GM19395 (cell line): ENCODE measurements at regions not wholly inside any gene's neighbourhood (a gene's known extent, or its start where the extent isn't known, plus 50 kb on each side); places are given as distances from the start of the nearest gene placed in this dataset.

Experiments used
- ATAC-seq: cut with Tn5 transposase; IDR thresholded peaks from one replicate; pipeline ENCODE4 v1.9.1; 2021; ENCODE audit warnings: mild to moderate bottlenecking, moderate library complexity; ENCODE audit not compliant: unreplicated experiment

- ATAC-seq, result no peak
These were observed 879.0 kb downstream of the SLC4A3 start for GRCh38 chr2:220506466-220506865.

DNA sequence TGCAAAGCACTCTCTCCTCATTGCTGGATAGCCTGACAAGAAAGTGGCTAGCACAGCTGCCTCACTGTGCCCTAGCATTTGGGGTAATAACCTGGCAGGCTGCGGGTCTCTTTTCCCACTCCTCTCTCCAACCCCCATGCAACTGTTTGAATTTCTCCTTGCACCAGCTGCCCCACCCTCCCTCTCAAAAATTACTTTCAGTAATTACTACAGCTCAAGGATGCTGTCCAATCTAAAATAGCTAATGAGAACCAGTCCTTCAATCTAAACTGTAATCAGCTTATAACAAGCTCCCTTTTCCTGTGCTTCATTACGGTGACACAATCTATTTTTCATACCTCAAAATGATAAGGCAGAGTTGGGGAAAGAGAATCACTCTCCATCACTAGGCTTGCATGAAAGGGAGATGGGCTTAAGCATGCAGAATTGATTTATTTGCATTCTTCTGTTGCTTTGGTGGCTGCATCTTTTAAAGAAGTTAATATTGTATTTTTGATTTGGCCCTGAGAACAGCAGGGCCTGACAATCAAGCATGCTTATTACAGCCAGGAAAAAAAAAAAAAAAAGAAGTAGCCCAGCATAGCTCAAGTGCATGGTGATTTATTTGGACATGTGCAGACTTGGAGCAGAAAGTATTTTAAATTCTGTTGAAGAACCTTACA is 881.8 kb downstream of the SLC4A3 start:
- no peak for ATAC-seq

GRCh38 chr2:220509966-220510365 is 882.5 kb downstream of the SLC4A3 start:
- ATAC-seq, result no peak

DNA sequence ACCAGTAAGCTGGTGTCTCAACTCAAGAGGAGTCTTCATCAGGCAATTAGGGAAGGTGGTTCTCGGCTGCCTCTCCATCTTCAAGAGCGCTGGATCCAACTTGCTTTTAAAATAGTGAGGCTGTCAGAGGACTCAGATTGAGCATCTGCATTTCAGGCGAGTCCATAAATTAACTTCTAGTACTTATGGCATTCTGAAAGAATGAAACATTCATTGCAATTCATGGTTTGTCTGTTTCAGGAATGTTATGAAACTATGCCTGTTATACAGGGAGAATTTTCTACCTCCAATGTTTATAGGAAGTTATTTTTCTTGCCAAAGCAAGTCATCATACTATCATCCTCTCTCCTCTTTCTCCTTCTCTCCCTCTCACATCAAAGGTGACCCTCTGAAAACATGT is 883.2 kb downstream of the SLC4A3 start:
- no peak for ATAC-seq

DNA sequence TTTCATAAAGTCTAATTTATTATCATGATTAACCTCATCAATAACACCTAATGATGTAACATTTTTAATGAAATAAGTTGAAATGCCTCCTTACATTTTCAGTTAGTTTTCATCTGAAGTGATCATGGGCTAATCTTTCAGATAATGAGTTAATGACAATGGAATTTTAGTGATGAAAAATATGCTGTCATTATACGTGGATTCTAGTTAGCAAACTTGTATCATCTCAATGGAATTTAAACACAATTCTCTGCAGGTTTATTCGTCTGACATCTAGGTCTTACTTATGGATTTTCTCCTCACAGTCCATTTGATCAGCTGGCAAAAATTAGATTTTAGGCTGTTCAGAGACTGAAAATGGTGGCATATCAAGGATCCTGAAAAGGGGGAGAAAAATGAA is 885.0 kb downstream of the SLC4A3 start:
- no peak for ATAC-seq

- no peak for ATAC-seq
These were observed 886.3 kb downstream of the SLC4A3 start for GRCh38 chr2:220513573-220514288.

GRCh38 chr2:220521551-220521950 is 894.1 kb downstream of the SLC4A3 start:
- ATAC-seq, result no peak

DNA sequence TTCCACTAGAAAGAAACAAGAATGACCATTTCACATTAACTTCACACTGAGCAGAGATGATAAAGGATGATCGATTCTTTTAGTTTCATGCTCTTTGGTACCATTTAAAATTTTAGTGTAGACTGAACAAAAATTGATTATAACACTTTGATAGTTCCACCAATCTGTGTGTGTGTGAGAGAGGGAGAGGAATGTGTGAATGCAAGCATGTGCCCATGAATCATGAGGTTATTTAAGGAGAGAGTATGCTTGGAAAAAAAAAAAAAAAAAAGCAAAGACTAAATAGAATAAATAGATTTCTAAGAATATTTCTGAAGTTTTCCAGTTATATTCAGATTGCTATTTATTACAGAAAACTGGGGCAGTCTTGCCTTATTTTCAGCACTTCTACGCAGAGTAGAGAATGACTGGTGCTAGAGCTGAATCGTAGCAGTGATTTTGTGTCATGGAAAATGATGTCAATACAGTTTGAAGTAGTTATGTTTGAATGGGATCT is 900.8 kb downstream of the SLC4A3 start:
- no peak for ATAC-seq

- no peak for ATAC-seq
These were observed 903.8 kb downstream of the SLC4A3 start for GRCh38 chr2:220531216-220531615.

DNA sequence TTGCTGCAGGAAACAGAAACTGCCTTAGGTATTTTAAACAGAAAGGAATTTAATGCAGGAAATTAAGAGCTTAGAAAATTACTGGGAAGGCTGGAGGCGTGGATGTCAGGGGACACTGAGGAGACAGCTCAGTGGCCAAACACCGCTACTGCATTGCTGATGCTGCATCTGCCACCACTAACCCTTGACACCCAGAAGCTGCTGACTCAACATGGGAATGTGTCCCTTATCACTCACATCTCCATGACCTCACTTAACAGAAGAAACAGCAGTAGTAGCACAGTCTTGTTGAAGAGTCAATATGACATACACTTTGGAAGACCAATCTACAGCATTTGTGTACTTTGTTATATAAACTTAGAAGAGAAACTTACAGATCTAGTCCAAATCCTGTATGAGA is 906.1 kb downstream of the SLC4A3 start:
- ATAC-seq, result peak; percentile 91

DNA sequence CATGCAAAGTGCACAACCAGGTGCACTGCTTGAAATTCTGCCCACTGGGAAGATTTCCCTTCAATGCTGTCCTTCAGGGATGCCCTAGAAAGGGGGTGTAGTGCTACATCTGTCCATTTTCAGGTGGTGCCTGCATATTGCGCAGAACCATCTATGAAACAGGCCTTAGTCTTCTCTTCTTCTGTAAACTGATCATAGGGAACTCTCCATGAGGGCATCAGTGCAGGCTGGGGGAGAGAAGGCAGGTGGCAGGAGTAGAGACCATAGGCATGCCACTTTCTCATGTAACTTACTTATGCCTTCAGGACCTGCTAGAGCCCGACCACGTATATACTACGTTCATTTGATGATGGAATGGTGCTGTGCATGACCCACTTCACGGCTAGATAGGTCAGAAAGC is 912.1 kb downstream of the SLC4A3 start:
- ATAC-seq, result no peak

- no peak for ATAC-seq
These were observed 916.6 kb downstream of the SLC4A3 start for GRCh38 chr2:220544049-220544448.

DNA sequence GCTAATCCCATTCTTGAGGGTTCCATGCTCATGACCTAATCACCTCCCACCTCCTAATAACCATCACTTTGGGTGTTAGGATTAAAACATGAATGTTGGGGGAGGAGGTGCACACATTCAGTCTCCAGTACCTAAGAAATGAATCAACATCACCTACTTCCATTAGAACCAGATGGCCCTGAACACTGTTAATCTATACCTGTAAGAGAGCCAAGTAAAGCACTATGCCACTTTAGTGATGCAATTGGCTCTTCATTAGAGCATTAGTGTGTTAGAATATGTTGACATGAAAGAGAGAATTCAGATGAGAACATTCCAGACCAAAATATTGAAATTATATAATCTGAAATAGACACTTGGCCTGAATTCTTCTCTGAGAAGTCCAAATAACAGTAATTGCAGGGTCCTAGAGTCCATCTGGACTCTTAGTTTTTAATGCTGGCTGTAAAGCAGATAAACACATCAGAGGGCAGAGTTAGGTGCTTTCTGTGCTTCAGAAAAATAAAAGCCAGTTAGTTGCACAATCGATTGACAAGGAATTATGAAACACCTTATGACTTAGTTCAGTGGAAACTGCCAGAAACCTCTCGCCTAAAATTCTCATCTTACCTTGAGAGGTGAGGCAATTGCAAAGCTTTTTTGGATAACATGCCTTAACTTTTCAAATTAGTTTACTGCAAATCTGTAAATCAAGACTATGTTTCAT is 923.7 kb downstream of the SLC4A3 start:
- no peak for ATAC-seq

DNA sequence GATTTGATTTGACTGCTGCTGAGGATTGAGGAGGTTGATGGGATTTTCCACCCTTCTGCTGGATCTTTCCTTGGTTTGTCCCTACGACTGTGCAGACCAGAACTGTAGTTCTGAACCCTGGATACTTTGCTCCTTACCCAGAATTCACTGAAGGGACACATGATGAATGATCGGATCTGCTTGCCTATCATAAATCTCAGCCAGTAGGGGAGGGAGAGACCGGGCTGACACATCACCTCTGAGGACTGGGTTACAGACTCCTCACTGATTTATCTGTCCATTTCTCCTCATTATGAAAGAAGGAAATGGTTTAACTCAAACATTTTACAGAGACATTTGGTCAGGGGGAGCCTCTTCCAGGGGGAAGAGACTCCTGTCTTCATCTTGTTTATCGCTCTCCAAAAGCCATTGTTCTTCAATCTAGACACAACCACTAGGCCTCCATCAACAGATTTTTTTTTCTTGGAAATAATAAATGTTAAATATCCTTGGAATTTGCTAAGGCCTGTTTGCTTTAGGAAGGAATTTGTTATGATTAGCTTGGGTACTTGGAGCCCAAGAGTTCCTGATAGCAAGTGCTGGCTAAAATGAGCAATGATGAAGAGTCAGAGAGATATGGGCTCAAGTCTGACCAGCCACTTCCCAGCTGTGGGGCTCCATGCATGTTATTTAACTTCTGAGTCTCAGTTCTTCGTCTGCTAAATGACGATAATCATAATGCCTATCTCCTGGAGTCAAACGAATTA is 925.5 kb downstream of the SLC4A3 start:
- no peak for ATAC-seq

- no peak for ATAC-seq
These were observed 928.7 kb downstream of the SLC4A3 start for GRCh38 chr2:220555961-220556630.

DNA sequence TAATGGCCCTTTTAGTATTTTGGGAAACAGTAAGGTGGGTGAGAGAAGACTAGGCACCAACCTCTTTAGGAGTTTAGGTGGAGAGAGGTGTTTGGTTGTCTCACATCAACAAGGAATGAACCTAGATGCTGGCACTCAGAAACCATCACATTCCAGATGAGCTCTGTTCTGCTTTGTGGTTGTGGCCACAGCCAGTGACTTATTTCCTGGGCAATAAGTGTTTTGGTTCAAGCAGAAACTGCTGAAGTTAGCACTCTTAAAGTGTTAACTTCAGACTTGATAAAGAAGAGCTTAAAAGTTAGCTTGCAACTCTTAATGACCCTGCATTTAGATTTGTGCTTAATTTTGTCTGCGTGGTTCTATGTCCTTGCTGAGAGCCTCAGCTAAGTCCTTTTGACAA is 929.2 kb downstream of the SLC4A3 start:
- ATAC-seq, result no peak

- ATAC-seq, result no peak
These were observed 932.8 kb downstream of the SLC4A3 start for GRCh38 chr2:220560192-220560591.

GRCh38 chr2:220562375-220563140 is 935.1 kb downstream of the SLC4A3 start:
- ATAC-seq, result no peak

DNA sequence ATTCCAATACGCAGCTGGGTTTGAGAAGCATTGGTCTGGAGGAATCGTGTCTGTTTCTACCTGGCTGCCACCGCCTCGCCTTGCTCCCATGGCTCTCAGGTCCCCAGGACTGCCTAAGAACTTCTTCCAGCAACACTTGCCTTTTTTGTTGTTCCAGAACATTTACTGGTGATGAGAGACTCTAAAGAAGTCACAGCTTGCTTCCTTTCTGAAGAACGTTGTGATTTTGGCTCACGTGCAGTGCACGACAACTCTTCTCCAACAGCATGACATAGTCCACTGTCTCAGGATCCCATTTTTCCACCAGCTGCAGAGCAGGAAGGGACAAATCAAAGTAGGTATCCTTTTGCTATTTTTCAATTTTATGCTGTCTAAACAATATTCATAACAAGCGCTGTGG is 940.9 kb downstream of the SLC4A3 start:
- ATAC-seq, result no peak
